Muscle layer of colon (tissue), 2 donors: ENCODE measurements at regions not wholly inside any gene's neighbourhood (a gene's known extent, or its start where the extent isn't known, plus 50 kb on each side); places are given as distances from the start of the nearest gene placed in this dataset.
"Not testable (repeated sequence)": the region's sequence is repeated elsewhere in the genome, so short reads cannot be mapped to it uniquely, and the experiment has no call there.

Source experiments
- H3K27ac ChIP-seq: one replicate; pipeline ENCODE4 v1.7.0; 2013; ENCODE audit warnings: low read depth, mild to moderate bottlenecking, low read length, moderate library complexity
- H3K27me3 ChIP-seq, 2 donors: one replicate each; pipeline ENCODE4 v1.7.0; 2013; ENCODE audit warnings: low read length in 2 of 2, mild to moderate bottlenecking in 2 of 2; ENCODE audit not compliant: insufficient read depth in 2 of 2, control insufficient read depth in 1 of 2
- H3K36me3 ChIP-seq: one replicate; pipeline ENCODE4 v1.7.0; 2013; ENCODE audit warnings: mild to moderate bottlenecking, low read length; ENCODE audit not compliant: insufficient read depth
- H3K4me1 ChIP-seq: one replicate; pipeline ENCODE4 v1.7.0; 2013; ENCODE audit warnings: mild to moderate bottlenecking, low read length; ENCODE audit not compliant: insufficient read depth
- H3K4me3 ChIP-seq, 2 donors: one replicate each; pipeline ENCODE4 v1.7.0; 2013; ENCODE audit warnings: low read length in 2 of 2, low read depth in 1 of 2, mild to moderate bottlenecking in 1 of 2, moderate library complexity in 1 of 2
- H3K9ac ChIP-seq: one replicate; pipeline ENCODE4 v1.7.0; 2013; ENCODE audit warnings: low read length
- H3K9me3 ChIP-seq: one replicate; pipeline ENCODE4 v1.7.0; 2013; ENCODE audit warnings: mild to moderate bottlenecking, low read length
- donor health status: abdominal sarcoma.
- donor health status: Adenocarcinoma of cecum.

GRCh38 chr5:106417163-106417562 lies 1253.6 kb downstream of the EFNA5 start:
- H3K27ac ChIP-seq = no peak overlapping the region
- no peak overlapping the region for H3K9ac ChIP-seq
- H3K4me1 ChIP-seq = no peaks in the 10 kb centered on the region
- H3K36me3 ChIP-seq = no peaks in the 10 kb centered on the region
- H3K27me3 ChIP-seq = no peaks in the 10 kb centered on the region
- no peak overlapping the region for H3K4me3 ChIP-seq
- H3K9me3 ChIP-seq = no peaks in the 10 kb centered on the region

- no peak overlapping the region for H3K9ac ChIP-seq
- no peaks in the 10 kb centered on the region for H3K36me3 ChIP-seq
- no peaks in the 10 kb centered on the region for H3K9me3 ChIP-seq
- no peaks in the 10 kb centered on the region for H3K27me3 ChIP-seq
- H3K4me1 ChIP-seq = no peaks in the 10 kb centered on the region
- H3K4me3 ChIP-seq = no peak overlapping the region
- H3K27ac ChIP-seq = no peak overlapping the region
These were observed 1255.2 kb downstream of the EFNA5 start for GRCh38 chr5:106415541-106415940.

GRCh38 chr5:106414342-106414741 lies 1256.4 kb downstream of the EFNA5 start:
- no peak overlapping the region for H3K27ac ChIP-seq
- no peak overlapping the region for H3K4me3 ChIP-seq
- H3K27me3 ChIP-seq = no peaks in the 10 kb centered on the region
- no peak overlapping the region for H3K9ac ChIP-seq
- no peaks in the 10 kb centered on the region for H3K36me3 ChIP-seq
- H3K4me1 ChIP-seq = no peaks in the 10 kb centered on the region
- no peaks in the 10 kb centered on the region for H3K9me3 ChIP-seq

- Histone ChIP-seq H3K4me3 (no peak overlapping the region), H3K9ac (no peak overlapping the region), H3K36me3 (no peaks in the 10 kb centered on the region), H3K4me1 (no peaks in the 10 kb centered on the region), H3K27me3 (no peaks in the 10 kb centered on the region), H3K27ac (no peak overlapping the region), H3K9me3 (no peaks in the 10 kb centered on the region)
These were observed 1258.1 kb downstream of the EFNA5 start for GRCh38 chr5:106412606-106413005.

DNA sequence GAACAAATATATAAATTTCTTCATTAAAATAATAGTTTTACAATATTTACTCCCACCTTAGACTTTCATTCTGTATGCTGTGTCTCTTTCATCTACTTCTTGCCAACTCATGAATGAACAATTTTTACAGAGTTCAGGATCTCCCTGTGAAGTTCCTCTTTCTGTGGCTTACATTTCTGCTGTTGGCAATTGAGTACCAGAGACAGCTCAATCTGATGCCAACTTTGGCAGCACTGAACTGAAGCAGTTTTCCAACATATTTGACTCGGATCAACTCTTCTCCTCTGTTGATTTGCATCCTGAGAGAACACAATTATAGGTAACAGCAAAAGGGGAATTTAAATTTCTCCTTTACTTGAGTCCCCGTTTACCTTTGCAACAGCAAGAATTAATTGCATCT lies 1262.2 kb downstream of the EFNA5 start:
- Histone ChIP-seq H3K27me3 (no peaks in the 10 kb centered on the region), H3K4me3 (no peak overlapping the region), H3K36me3 (no peaks in the 10 kb centered on the region), H3K4me1 (no peaks in the 10 kb centered on the region), H3K9ac (no peak overlapping the region), H3K27ac (no peak overlapping the region), H3K9me3 (no peaks in the 10 kb centered on the region)

DNA sequence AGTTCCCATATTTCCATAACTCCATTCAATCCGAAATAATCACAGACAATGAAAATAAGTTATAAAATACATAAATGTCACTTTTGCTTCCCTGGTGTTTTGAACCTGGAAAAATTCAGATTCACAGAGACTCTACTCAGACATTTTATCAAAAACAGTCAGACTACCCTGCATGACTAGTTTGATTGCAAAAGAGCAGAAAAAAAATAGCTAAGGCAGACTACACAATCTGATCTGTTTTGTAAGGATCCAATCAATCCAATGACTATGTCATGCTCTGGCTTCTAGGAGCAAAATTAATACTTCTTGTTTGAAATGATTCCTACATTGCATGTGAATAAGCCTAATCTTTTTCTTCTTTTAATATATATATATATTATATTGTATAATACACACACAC lies 1262.6 kb downstream of the EFNA5 start:
- H3K27me3 ChIP-seq = no peaks in the 10 kb centered on the region
- no peak overlapping the region for H3K4me3 ChIP-seq
- H3K4me1 ChIP-seq = no peaks in the 10 kb centered on the region
- H3K9me3 ChIP-seq = no peaks in the 10 kb centered on the region
- H3K9ac ChIP-seq = no peak overlapping the region
- H3K27ac ChIP-seq = no peak overlapping the region
- no peaks in the 10 kb centered on the region for H3K36me3 ChIP-seq

- Histone ChIP-seq H3K27ac (no peak overlapping the region), H3K4me3 (no peak overlapping the region), H3K36me3 (no peaks in the 10 kb centered on the region), H3K9ac (no peak overlapping the region), H3K27me3 (no peaks in the 10 kb centered on the region), H3K4me1 (no peaks in the 10 kb centered on the region), H3K9me3 (no peaks in the 10 kb centered on the region)
These were observed 1269.2 kb downstream of the EFNA5 start for GRCh38 chr5:106401561-106401960.

DNA sequence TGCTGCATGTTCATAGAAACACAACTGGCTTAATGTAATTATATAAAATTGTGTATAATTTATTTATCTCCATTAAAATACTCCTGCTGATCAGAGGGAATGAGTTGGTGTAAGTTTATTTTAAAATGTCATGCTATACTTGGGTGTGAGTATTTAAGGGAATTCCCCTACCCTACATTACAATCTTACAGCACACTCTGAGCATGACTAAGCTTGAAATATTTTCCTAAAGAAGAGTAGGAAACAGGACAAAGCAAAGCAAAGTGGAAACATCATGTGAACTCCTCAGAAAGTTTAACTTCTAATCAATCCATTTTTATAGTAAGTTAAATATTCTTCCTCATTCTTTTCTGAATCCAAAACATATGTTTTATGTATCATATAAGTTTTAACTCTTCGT lies 1271.3 kb downstream of the EFNA5 start:
- H3K4me1 ChIP-seq = no peaks in the 10 kb centered on the region
- no peak overlapping the region for H3K27ac ChIP-seq
- no peaks in the 10 kb centered on the region for H3K27me3 ChIP-seq
- H3K9ac ChIP-seq = no peak overlapping the region
- no peaks in the 10 kb centered on the region for H3K9me3 ChIP-seq
- H3K36me3 ChIP-seq = no peaks in the 10 kb centered on the region
- no peak overlapping the region for H3K4me3 ChIP-seq

- Histone ChIP-seq H3K9ac (no peak overlapping the region), H3K4me3 (no peak overlapping the region), H3K36me3 (no peaks in the 10 kb centered on the region), H3K27ac (no peak overlapping the region), H3K4me1 (no peaks in the 10 kb centered on the region), H3K9me3 (no peaks in the 10 kb centered on the region), H3K27me3 (no peaks in the 10 kb centered on the region)
These were observed 1273.0 kb downstream of the EFNA5 start for GRCh38 chr5:106397700-106398099.

GRCh38 chr5:106393276-106393675 lies 1277.5 kb downstream of the EFNA5 start:
- H3K36me3 ChIP-seq = no peaks in the 10 kb centered on the region
- H3K27ac ChIP-seq = no peak overlapping the region
- no peaks in the 10 kb centered on the region for H3K27me3 ChIP-seq
- no peak overlapping the region for H3K9ac ChIP-seq
- H3K9me3 ChIP-seq = no peaks in the 10 kb centered on the region
- H3K4me1 ChIP-seq = no peaks in the 10 kb centered on the region
- H3K4me3 ChIP-seq = no peak overlapping the region

- H3K27ac ChIP-seq = no peak overlapping the region
- no peaks in the 10 kb centered on the region for H3K27me3 ChIP-seq
- no peak overlapping the region for H3K9ac ChIP-seq
- H3K4me3 ChIP-seq = no peak overlapping the region
- H3K36me3 ChIP-seq = no peaks in the 10 kb centered on the region
- no peaks in the 10 kb centered on the region for H3K9me3 ChIP-seq
- no peaks in the 10 kb centered on the region for H3K4me1 ChIP-seq
These were observed 1278.0 kb downstream of the EFNA5 start for GRCh38 chr5:106392766-106393165.

GRCh38 chr5:106387767-106388166 lies 1283.0 kb downstream of the EFNA5 start:
- H3K9me3 ChIP-seq, H3K27me3 ChIP-seq, H3K4me1 ChIP-seq, H3K27ac ChIP-seq, H3K4me3 ChIP-seq, H3K36me3 ChIP-seq, H3K9ac ChIP-seq: not testable (repeated sequence)
